ENCODE measurements at regions not wholly inside any gene's neighbourhood (a gene's known extent, or its start where the extent isn't known, plus 50 kb on each side); places are given as distances from the start of the nearest gene placed in this dataset.
A peak's percentile ranks its signal among the peaks of the same experiment; 100 is the strongest.

DNA sequence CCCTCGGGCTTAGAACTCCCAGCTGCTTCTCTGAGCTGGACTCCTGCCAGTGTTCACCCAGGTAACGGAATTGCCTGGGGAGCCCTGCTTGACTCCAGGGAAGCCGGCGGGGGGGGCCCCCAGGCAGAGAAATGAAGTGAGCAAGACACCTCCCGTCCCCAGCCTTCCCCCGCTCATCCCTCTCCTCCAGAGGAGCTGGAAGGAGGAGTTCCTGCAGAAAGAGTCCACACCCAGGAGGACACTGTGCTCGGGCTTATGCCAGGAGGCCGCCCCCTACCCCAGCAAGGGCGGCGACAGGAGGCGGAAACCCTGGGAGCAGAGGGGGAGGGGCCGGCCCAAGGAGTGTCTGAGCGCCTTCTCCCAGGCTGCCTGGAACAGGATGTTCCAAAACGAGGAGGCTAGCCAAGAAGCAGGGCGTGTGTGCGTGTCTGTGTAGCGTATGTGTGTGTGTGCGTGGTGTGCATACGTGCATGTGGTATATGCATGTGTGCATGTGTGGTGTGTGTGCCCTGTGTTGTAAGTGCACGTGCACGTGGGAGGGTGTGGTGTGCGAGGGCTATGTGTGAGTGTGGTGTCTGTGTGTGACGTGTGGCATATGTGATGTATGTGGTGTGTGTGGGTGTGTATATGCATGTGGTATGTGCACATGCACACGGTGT is 511.3 kb downstream of the SHQ1 start:
- peak overlapping the region in 3 of 4 donors; percentile 25 to 66 (median 27) for H3K27ac ChIP-seq
- no peaks in the 10 kb centered on the region for H3K9me3 ChIP-seq
- WGBS, 2 donors (ENCODE audit: low coverage in 1 of 2) = 22 to 23% methylated on average over 4 to 11 of the region's 24 CpGs
- H3K4me1 ChIP-seq = peaks cover 0 to 55% (median 10%) of the 10 kb centered on the region in 3 donors
- TF ChIP-seq POLR2AphosphoS5 (IDR thresholded peaks at IDR 0.05) = peak; percentile 92
- TF ChIP-seq POLR2A (IDR thresholded peaks at IDR 0.05) = no peak
- TF ChIP-seq, protein P1, sequence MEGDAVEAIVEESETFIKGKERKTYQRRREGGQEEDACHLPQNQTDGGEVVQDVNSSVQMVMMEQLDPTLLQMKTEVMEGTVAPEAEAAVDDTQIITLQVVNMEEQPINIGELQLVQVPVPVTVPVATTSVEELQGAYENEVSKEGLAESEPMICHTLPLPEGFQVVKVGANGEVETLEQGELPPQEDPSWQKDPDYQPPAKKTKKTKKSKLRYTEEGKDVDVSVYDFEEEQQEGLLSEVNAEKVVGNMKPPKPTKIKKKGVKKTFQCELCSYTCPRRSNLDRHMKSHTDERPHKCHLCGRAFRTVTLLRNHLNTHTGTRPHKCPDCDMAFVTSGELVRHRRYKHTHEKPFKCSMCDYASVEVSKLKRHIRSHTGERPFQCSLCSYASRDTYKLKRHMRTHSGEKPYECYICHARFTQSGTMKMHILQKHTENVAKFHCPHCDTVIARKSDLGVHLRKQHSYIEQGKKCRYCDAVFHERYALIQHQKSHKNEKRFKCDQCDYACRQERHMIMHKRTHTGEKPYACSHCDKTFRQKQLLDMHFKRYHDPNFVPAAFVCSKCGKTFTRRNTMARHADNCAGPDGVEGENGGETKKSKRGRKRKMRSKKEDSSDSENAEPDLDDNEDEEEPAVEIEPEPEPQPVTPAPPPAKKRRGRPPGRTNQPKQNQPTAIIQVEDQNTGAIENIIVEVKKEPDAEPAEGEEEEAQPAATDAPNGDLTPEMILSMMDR (IDR thresholded peaks at IDR 0.05) = peak in 2 of 4 experiments; percentile 2 to 8
- TF ChIP-seq EP300 (IDR thresholded peaks at IDR 0.05) = no peak
- H3K36me3 ChIP-seq = no peaks in the 10 kb centered on the region
- peak overlapping the region in 1 of 2 donors; percentile 24 for H3K4me3 ChIP-seq
- H3K27me3 ChIP-seq = no peaks in the 10 kb centered on the region
- peak; percentile 92 for ATAC-seq

DNA sequence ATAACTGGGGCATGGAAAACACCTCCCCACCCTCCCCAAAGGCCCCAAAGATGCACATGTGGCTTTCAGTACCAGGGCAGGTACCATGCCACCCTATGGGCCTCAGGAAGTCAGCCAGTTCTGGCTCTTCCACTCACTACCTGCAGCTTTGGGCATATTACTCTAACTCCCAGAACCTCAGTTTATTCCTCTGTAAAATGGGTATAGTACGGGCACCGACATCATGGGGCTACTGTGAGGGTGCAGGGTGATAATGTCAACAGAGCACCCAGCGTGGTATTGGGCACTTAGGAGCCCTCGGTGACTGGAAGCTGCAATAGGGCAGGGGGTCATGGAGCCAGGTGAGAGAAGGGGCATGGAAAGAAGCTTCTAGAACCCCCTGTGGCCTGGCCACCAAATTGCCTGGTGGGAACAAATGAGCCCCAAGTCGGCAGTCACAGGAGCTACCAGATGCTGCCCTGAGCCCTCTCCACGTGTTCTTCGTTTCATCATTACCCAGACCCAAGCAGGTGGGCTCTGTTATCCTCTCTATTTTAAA is 512.1 kb downstream of the SHQ1 start:
- H3K4me3 ChIP-seq = no peak overlapping the region
- no peak for ATAC-seq

DNA sequence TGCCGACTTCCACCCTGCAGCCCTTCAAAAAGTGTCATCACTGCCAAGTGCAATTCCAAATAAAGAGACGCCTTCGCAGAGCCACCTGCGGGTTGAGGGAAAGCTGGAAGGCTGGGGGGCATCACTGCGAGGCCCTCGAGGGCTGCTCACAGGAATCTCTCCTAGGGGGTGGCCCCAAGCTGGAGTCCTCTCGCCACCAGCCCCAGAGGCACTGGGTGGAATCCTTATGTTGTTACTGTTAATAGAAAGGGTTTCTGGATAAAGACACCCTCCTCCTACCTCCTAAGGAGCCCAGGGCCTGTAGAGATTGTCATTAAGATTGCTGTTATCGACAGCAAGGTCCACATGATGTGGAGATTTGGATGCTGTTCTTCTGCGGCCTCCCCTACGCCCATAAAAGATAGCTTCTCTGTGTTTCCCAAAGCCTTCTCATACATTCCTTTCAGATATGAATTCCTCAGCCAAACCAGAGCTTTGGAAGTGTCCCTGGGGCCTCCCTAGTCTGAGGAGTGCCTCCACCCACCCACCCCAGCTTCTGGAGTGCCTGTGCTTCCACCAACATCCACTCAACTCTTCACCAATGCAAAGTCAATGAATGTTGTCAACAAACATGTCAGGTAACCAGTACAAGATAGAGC is 512.7 kb downstream of the SHQ1 start:
- TF ChIP-seq POLR2A (IDR thresholded peaks at IDR 0.05) = no peak
- no peak for TF ChIP-seq POLR2AphosphoS5 (IDR thresholded peaks at IDR 0.05)
- TF ChIP-seq, protein P1 (IDR thresholded peaks at IDR 0.05) = no peak
- no peak for TF ChIP-seq EP300 (IDR thresholded peaks at IDR 0.05)
- Histone ChIP-seq H3K27ac (no peak overlapping the region), H3K36me3 (no peaks in the 10 kb centered on the region), H3K9me3 (no peaks in the 10 kb centered on the region), H3K4me1 (peaks cover 0 to 45% (median 10%) of the 10 kb centered on the region in 3 donors), H3K27me3 (no peaks in the 10 kb centered on the region), H3K4me3 (no peak overlapping the region)
- WGBS, 2 donors (ENCODE audit: low coverage in 1 of 2) = 81 to 85% methylated on average over 3 to 6 of the region's 10 CpGs
- ATAC-seq = no peak

More for the DNA sequence above, 512.1 kb downstream of the SHQ1 start:
- Histone ChIP-seq H3K36me3 (no peaks in the 10 kb centered on the region), H3K27ac (peak overlapping the region in 3 of 4 donors; percentile 25 to 66 (median 27)), H3K27me3 (no peaks in the 10 kb centered on the region), H3K4me1 (peaks cover 0 to 49% (median 10%) of the 10 kb centered on the region in 3 donors), H3K9me3 (no peaks in the 10 kb centered on the region)
- WGBS, 2 donors (ENCODE audit: low coverage in 1 of 2) = no CpG with 5 or more reads among the region's 7 CpGs
- TF ChIP-seq, protein P1 (IDR thresholded peaks at IDR 0.05) = no peak
- no peak for TF ChIP-seq POLR2A (IDR thresholded peaks at IDR 0.05)
- TF ChIP-seq EP300 (IDR thresholded peaks at IDR 0.05) = no peak
- no peak for TF ChIP-seq POLR2AphosphoS5 (IDR thresholded peaks at IDR 0.05)

DNA sequence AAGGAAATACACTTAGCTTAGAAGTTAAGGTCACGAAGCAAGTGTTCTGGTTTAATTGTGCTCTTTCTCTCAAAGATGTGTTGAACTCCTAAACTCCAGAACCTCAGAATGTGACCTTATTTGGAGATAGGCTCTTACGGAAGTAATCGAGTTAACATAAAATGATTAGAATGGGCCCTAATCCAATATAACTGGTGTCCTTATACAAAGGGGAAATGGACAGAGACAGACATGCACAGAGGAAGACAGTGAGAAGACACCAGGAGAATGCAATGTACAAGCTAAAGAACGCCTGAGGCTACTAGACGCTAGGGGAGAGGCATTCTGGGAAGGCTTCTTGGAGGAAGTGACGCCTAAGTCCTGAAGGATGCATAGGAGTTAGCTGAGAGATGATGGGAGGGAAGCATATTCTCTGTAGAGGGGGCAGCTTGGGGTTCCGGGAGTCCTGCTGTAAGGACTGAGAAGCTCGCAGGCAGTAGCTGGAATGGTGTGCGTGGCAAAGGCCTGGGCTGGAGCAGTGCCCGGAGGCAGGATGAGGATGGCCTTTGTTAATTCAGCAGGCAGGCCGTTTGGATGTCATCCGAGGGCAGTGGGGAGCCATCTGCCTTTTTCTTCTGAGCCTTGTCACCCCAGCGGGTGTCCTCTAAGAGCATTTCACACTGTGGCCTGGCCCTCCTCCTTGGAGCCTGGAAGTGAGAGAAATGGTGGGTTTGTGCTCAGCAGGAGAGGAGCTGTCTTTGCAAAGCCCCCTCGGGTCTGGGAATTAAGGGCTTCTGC is 513.4 kb downstream of the SHQ1 start:
- 81 to 88% methylated on average over 9 to 10 of the region's 14 CpGs for WGBS, 2 donors (ENCODE audit: low coverage in 1 of 2)
- H3K27ac ChIP-seq = no peak overlapping the region
- TF ChIP-seq EP300 (IDR thresholded peaks at IDR 0.05) (no peak), POLR2A (IDR thresholded peaks at IDR 0.05) (no peak), POLR2AphosphoS5 (IDR thresholded peaks at IDR 0.05) (no peak)
- TF ChIP-seq, protein P1 (IDR thresholded peaks at IDR 0.05) = no peak
- no peaks in the 10 kb centered on the region for H3K9me3 ChIP-seq
- H3K4me3 ChIP-seq = no peak overlapping the region
- H3K27me3 ChIP-seq = no peaks in the 10 kb centered on the region
- peaks cover 0 to 42% (median 11%) of the 10 kb centered on the region in 3 donors for H3K4me1 ChIP-seq
- H3K36me3 ChIP-seq = no peaks in the 10 kb centered on the region
- ATAC-seq = no peak

Measured in gastroesophageal sphincter (tissue), 4 donors.